Inferior parietal cortex (tissue), 1 donor: ENCODE measurements at regions not wholly inside any gene's neighbourhood (a gene's known extent, or its start where the extent isn't known, plus 50 kb on each side); places are given as distances from the start of the nearest gene placed in this dataset.
"Not testable (repeated sequence)": the region's sequence is repeated elsewhere in the genome, so short reads cannot be mapped to it uniquely, and the experiment has no call there.

Source experiments
- DNase-seq: peaks from one replicate; pipeline ENCODE4 v3.0.0-alpha.2; 2016; ENCODE audit errors: extremely low spot score

DNA sequence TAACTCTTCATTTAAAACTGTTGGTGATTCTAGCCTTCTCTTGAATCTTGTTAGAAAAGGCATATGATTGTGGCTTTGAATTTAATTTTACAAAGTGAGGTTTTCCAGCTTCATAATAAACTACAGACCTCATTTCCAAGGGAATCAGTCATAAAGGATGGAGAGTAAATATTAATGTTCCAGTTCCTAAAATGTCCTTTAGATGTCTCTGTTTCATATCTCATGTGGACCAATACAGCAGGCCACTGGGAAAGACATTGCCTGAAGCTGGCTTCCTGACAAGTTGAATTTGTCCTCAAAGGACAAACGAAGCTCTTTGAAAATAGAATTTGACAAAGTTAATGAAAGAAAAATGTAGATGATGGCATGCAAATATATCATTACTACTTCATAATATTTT is 125.4 kb downstream of the ZNF330 start:
- peak; percentile 68 for DNase-seq

DNA sequence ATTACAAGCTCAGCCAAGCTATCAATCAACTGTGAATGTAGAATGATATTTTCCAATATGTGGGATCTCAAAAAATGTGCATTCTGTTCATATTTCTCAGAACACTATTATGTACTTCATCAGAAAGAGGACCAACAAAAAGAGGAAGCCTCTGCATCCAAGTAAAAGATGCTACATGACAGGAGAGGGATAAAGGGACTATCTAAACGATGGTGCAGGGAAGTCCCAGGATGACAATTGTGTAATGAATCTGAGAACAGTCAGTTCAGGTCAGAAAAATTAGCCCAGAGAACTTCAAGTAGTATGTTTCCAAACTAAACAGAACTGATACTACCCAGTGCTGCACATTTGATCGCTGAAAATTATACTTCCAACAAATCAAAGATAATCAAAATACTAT is 127.0 kb downstream of the ZNF330 start:
- no peak for DNase-seq

DNA sequence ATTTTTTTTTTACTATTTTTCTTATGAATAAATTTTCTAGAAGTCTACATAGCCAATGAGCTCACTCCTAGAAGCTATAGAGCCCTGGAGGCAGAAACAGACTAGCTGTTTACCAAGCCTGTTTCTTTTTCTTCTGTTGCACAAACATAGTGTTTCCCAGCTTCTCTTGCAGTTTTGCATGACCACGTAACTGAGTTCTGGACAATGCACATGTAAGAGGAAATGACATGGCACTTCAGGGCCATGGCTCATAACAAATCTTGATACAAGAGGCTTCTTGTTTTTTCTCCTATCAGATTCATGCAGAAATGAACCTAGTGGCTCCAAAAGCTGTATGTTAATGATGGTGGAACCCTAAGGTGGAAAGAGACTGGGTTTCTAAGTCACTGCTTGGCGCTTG is 127.4 kb downstream of the ZNF330 start:
- DNase-seq: no peak

DNA sequence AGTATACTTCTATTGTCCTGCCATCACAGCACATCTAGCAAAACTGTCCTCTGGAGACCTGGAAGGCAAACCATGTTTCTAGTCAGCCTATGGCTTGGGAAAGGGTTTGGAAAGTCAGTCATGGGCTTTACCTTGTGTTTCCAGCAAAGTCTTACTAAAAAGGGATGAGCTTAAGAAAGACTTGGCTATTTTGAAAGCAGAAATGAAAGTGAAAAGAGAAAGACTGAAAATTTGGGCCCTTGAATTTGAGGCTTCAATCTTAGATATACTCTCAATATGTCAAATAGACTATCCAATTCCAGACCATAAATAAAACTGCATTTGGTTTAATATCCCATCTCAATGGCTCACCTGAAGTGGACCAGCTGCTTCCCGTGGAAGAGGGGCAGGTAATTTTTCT is 127.9 kb downstream of the ZNF330 start:
- no peak for DNase-seq

DNA sequence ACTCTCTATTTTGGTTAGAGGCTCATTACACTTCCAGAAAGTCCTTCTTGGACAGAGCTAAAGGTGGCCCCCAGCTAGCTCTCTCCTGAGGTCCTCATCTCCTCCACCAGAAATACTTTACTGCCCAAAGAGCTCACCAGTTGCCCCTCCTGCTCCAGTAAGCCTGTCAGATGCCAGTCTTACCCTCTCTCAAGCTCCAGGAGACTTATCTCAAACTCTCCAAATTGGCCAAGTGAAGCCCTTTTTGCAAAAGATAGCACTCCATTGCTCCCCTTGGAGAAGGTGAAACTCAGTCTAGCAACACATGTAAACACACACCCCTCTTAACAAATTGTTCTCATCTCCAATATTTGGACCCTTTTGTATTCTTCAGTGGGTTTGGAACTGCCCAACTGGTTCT is 128.5 kb downstream of the ZNF330 start:
- no peak for DNase-seq

DNA sequence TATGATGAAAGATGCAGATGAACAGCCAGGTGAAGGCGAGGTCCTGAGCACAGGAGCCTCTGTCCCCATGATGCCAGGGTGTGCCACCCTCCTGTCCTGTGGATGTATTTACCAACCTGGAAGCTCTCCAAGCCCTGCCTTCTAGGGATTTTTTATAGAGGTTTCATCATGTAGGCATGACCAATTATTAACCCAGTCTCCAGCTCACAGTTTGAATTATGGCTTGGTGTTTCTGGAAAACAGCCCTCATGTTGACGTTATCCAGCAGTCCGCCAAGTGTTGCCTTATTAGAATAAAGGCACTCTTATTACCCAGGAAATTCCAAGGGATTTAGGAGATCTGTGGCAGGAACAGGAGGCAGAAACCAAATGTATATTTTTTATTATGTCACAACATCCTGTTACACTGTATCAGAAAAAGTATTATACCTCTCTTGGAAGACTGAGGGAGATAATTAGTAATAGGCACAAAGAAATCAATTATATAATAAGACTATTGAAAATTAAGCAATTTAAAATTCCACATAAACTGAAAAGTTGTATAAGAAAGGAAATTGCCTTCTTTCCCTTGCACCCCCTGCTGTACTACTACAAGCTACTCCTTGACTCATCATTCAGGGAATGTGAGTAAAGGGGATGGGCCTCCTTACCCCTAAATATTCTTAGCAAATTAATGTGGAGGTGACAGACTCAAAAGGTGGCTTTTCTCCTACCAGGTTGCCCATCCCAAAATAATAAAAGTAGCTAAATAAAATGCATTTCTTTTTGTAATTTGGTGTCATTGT is 129.6 kb downstream of the ZNF330 start:
- DNase-seq: no peak

DNA sequence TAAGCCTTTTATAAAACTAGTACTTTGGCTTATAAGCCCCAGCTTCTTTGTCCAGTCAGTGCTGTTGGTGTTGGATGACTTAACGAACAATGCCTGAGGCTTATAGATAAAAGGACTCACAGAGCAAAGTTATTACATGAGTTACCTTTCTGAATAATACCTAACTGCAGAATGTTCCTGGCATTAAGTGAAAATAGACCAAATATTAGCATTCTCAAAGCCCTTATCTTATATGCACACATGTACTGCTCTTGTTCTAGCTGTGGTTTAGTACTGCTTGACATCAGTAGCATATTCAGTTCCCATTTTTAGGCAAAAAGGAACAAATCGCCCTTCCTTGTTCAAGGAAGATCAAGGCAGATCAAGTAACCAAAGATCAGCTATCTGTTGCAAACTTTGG is 131.6 kb downstream of the ZNF330 start:
- no peak for DNase-seq

DNA sequence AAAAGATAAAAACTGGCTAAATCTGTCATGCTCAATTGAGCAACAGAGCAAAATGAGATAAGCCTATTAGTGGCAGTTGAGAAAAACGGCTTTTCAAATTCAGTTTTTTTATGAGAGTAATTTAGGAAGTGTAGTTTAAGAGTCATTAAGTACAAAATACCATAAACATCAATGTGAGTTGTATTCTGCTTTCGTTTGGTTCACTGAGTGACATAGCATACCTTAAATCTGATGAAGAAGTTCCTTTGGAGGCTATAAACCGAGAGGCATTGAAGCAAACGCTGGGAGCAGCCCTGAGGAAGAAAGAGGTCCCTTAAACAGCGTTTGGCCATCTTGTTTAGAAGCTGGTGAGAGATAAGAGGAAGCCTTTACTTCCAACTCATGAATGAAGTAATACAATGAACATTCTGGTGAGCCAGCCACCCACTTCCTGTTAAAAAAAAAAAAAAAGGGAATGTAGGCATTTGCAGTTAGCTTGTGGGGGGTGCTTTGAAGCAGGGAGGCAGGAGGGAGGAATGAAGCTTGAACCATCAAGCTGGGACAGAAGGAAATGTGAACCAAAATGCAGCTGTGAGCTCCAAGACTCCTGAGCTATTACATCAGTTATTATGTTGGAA is 132.3 kb downstream of the ZNF330 start:
- DNase-seq: no peak

DNA sequence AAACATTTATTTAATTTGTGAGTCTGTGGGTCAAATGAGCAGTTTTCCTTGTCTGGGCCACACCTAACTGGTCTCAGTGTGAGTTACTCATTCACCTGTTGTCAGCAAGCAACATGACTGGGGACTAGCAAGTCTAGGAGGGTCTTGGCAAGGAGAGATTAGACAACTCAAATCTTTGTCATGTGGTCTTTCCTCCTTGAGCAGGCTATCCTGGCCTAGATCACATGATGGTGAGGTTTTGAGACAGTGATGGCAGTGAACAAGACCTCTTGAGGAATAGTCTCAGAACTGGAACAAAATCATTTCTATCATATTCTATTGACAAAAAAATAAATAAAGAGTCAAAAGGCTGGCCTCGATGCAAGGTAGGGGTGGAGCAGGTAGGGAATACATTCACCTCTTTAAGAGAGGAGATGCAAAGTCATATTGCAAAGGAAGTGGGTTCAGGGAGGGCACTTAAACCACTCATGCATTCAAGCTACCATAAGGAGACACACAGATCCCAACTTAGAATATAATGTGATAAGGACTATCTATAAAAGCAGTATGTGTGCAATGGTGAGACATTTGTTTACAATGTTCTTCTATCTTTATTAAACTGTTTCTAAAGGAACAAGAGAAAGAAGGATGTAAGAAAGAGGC is 135.7 kb downstream of the ZNF330 start:
- DNase-seq: no peak

DNA sequence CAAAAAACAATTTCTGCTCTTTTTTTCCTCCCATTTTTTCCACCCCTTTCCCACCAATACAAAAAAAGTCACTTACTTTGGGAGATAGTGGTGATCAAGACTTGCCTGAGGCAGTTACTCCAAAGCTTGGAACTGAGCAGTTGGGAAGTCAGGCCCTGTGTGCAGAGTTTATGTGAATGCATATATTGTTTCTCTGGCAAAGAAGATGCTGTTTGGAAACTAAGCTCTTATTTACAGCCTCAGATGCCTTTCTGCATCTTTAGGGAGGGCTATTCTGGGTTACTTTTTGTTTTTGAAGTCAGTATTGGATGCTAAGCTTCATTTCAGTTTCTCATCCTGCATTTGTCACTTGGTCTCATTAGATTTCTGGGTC is 136.3 kb downstream of the ZNF330 start:
- no peak for DNase-seq

DNA sequence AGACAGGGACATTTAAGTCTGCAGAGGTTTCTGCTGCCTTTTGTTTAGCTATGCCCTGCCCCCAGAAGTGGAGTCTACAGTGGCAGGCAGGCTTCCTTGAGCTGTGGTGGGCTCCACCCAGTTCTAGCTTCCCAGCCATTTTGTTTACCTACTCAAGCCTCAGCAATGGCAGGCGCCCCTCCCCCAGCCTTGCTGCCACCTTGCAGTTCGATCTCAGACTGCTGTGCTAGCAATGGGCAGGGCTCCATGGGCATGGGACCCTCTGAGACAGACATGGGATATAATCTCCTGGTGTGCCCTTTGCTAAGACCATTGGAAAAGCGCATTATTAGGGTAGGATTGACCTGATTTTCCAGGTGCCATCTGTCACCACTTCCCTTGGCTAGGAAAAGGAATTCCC is 147.5 kb downstream of the ZNF330 start:
- not testable (repeated sequence) for DNase-seq

DNA sequence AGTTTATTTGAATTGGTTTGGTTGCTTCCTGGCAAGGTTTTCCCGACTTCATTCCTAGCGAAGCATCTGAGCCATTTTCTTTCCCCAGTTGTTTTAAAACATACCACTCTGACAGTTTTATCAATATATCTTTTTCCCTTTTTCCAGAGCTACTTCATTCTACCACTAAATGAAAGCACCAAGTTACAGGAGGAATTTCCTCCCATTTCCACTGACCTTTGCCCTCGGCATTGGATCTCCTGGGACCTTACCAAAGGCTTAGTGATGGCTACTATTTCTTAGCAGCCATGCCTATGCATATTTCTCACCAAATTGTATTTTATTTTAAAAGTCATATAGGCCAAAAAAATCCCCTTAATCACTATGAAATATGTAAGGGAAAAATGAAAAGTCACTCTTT is 150.5 kb downstream of the ZNF330 start:
- no peak for DNase-seq

DNA sequence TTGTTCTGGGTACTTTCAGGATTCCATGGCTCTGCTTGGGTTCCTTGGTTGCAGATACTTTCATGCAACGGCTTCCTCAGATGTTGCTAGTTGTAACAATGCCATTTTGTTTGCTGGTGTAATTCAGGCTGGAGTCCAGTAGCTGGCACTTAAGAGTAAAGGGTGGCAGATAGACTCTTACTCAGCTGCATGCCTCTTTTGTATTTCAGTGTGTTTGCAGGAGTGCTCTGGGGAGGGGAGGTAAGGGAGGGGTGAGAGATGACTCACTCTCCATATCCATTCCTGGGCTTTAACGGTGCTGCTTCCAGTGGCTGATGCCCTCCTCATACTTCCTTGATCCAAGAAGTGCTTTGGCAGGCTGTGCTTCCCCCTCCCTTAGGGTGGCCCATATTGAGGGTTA is 155.2 kb downstream of the ZNF330 start:
- DNase-seq: no peak

DNA sequence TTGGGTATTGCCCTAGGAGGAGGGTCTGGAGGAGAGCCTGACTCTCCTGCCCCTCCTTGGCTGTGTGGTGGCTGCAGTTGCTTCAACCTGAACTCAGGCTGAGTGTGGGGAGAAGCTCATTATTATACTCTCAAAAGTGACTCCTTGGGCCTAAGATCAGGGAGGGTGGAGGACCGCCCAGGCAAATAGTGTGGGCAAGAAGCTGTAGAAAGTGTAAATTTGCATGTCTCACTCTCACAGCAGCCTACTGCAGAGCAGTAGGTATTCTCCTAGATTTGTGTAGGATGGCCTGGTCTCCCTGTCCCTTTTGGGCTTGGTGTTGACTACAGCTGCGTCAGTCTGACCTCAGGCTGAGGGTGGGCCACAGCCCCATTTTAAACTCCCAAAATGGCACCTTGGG is 156.1 kb downstream of the ZNF330 start:
- no peak for DNase-seq

DNA sequence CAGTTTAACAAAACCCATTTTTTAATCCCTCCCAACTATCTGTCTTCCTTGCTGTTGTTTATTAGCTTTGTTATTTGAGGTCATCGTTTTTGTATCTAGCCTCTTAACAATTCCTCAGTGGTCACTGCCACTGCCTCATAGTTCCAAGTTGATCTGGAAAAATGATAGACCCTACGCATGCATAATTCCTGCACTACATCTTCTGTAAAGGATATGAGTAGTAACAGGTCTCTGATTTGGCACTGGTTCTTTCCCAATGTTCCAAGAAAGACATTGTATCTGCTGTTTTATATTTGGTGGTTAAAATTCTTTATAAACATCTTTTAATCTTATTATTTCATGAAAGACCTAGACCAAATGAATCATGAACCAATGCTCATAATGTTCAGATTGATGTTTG is 166.6 kb downstream of the ZNF330 start:
- DNase-seq: no peak

DNA sequence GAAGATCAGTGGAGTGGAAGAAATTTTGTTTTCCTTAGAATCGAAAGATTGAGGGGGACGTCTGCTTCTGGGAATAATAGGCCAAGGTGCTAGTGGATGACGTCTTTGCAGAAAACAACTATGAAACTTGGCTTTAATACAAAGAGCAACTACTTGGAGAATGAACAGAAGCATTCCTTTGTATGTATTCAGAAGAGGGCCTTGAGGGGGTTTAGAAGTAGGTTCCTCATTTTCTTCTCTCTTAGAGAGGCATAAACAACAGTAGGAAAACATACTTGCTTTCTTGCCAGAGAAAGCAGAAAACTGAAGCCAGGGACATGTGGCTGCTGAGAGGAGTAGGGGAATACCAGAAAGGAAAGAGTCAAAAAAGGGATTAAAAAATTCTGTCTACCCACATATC is 167.8 kb downstream of the ZNF330 start:
- no peak for DNase-seq

DNA sequence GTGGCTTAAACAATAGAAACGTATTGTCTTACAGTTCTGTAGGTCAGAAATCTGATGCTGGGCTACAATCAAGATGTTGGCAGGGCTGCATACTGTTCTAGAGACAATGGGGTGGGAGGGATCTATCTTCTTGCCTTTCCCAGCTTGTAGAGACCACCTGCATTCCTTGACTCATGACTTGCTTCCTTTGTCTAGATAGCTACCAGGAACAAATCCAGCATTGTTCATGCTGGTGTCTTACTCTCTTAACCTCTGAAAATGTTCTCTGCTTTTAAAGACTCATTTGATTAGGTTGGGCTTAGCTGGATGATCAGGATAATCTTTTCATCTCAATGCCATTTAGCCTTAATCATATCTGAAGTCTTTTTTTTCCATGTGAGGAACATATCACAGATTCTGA is 169.0 kb downstream of the ZNF330 start:
- no peak for DNase-seq

DNA sequence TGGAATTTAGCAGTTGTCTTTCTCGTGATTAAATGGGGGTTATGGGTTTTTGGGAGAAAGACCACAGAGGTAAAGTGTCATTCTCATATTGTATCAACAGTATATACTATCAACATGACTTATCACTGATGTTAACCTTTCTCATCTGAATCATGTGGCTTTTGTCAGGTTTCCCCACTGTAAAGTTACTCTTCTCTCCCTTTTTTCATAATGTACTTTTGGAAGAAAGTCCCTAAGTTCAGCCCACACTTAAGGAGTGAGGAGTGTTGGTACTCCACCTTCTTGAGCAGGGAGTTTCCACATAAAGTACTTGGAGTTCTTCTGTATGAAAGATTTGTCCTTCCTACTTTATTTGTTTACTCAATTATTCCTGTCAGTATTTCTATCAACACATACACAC is 169.9 kb downstream of the ZNF330 start:
- no peak for DNase-seq

DNA sequence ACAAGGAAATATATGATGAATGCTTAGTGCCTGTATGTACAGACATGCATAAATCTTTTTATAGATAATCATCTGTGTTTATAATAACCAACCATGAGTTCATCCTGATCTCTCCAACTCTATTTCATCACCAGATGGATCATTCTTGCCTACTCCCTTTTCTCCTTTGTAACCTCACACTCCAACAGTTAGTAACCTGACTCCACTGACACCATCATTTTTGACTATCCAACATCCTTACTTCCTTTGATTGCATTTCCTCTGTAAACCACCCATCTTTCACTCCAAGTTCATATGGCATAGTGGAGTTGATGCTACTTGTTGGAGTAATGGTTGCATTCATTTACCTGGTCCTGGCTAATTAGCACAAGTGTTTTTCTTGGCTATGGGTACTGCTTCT is 170.6 kb downstream of the ZNF330 start:
- no peak for DNase-seq

DNA sequence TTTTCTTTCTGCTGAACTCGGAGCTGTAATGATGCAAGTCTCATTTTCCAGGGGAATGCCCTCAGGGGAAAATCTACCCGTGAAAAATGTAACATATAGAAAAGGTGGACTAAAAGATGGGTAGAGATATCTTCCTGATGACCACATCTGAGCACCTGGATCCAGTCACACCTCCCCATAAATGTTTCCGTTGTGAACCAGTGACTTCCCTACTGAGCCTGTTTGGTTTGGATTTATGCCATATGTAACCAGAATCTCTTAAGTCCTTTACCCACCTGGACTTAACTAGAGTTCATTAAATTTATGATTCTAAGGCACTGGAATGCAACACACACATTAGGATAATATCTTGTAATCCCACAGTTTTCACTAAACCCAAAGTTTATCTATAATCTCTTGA is 171.1 kb downstream of the ZNF330 start:
- no peak for DNase-seq

DNA sequence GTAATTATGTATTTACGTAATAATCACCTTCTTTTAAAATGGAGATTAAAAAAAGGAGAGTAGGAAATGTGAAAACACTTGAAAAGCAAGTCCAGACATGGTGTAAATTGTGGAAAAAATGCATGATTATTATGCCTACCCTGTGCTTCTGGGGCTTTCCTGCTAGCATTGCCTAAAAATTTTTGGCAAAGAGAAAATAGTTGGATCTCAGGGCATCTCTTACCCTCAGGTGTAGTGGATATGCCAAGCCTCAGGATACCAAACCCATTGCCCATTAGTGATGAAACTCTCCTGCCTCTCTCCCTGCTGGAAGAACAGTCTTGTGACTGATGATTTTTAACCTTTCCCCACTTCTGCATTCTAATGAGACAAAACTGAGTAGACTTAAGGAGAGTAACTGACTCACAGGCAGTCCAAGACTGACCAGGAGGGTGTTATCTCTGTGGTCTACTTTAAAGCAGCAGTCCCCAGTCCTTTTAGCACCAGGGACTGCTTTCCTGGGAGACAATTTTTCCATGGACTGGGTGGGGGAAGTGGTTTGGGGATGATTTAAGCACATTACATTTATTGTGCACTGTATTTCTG is 174.6 kb downstream of the ZNF330 start:
- no peak for DNase-seq

DNA sequence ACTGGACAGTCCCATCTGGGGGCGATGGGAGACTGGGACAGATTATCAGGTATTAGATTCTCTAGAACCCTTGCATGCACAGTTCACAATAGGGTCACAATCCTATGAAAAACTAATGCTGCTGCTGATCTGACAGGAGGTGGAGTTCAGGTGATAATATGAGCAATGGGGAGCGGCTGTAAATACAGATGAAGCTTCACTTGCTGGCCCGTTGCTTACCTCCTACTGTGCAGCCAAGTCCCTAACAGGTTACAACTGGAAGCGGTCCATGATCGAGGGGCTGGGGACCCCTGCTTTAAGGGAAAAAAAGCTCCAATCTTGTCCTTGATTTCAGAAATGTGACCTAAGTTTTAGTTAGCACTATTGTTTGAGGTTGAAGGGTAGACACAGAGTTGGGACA is 175.2 kb downstream of the ZNF330 start:
- no peak for DNase-seq

DNA sequence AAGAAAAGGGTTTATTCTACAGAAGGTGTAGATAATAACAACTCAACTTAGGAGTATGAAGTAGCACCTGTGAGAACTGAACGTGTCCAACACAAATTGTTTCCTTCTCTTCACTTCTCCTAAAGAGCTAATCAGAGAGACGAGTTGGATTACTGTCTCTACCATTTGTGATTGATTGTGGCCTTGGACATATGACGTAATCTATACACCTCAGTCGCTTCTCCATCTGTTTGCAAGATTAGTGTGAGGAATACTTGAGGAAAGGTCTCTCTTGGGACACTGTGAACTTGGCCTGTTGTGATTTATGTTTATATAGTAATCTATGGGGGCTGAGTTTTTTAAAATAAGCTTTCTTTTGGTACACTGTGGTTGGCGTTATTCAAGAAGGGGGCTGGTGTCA is 182.0 kb downstream of the ZNF330 start:
- DNase-seq: no peak
